Astrocyte of the cerebellum (primary cell): ENCODE measurements at regions not wholly inside any gene's neighbourhood (a gene's known extent, or its start where the extent isn't known, plus 50 kb on each side); places are given as distances from the start of the nearest gene placed in this dataset.
"Not testable (repeated sequence)": the region's sequence is repeated elsewhere in the genome, so short reads cannot be mapped to it uniquely, and the experiment has no call there.

Experiments used
- DNase-seq: peaks from one replicate; pipeline ENCODE4 v3.0.0-alpha.2; 2011; ENCODE audit warnings: low read depth
- H3K4me3 ChIP-seq: 2 replicates; pipeline ENCODE4 v1.5.1; 2011; ENCODE audit warnings: mild to moderate bottlenecking, low read depth, low read length, moderate library complexity
- CTCF ChIP-seq: IDR thresholded peaks from 2 replicates; pipeline ENCODE4 v1.5.1; 2012; ENCODE audit warnings: low read length, low read depth, moderate library complexity, mild to moderate bottlenecking; ENCODE audit errors: missing control alignments
- in situ Hi-C: cut with HindIII; loops from 2 replicates; pipeline ENCODE4 v1.10.0; 2017; ENCODE audit warnings: low sequenced_read_pairs

DNA sequence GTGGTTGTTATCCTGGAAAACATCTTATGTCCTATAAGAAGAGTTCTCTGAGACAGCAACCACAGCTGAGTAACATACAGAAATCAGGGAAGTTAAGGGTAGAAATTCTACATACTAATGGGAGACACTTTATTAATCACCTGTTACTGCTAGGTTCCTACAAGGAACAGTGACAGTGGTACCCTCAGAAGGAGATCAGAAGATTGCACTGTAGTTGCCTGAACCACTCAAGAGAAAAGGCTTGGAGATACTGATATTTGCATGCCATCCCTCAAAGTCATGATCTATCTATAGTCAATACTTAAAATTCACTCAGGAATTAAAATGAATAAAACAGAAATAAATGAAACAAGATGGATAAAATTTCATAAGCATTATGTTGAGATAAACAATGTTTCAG lies 136.0 kb downstream of the LMLN start:
- H3K4me3 ChIP-seq: no peak overlapping the region
- TF ChIP-seq CTCF: no peak
- DNase-seq: no peak
- in situ Hi-C loops: no loop called here

DNA sequence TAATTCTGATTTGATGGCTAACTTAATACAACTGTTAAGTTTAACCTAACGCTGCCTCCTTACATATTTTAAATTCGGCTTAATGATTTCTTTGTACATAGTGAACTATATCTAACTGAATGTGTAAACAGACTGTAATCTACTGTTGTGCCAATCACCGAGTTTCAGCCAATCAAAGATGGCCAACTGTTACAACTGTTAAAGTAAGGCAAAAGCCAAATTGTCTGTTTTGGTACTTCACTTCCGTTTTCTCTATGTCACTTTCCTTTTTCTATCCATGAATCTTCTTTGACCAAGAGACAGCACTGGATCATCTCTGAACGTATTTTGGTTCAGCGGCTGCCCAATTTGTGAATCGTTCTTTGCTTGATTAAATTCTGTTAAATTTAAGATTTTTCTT lies 137.0 kb downstream of the LMLN start:
- DNase-seq: no peak
- TF ChIP-seq CTCF: no peak
- H3K4me3 ChIP-seq: no peak overlapping the region
- in situ Hi-C loops: no loop called here

GRCh38 chr3:198098661-198099081 lies 138.7 kb downstream of the LMLN start:
- in situ Hi-C loops, DNase-seq, H3K4me3 ChIP-seq: not testable (repeated sequence)

- DNase-seq, in situ Hi-C loops, H3K4me3 ChIP-seq: not testable (repeated sequence)
These were observed 143.1 kb downstream of the LMLN start for GRCh38 chr3:198103070-198103469.

GRCh38 chr3:198106265-198106664 lies 146.2 kb downstream of the LMLN start:
- in situ Hi-C loops: no loop called here
- no peak for TF ChIP-seq CTCF
- H3K4me3 ChIP-seq: no peak overlapping the region
- DNase-seq: no peak

DNA sequence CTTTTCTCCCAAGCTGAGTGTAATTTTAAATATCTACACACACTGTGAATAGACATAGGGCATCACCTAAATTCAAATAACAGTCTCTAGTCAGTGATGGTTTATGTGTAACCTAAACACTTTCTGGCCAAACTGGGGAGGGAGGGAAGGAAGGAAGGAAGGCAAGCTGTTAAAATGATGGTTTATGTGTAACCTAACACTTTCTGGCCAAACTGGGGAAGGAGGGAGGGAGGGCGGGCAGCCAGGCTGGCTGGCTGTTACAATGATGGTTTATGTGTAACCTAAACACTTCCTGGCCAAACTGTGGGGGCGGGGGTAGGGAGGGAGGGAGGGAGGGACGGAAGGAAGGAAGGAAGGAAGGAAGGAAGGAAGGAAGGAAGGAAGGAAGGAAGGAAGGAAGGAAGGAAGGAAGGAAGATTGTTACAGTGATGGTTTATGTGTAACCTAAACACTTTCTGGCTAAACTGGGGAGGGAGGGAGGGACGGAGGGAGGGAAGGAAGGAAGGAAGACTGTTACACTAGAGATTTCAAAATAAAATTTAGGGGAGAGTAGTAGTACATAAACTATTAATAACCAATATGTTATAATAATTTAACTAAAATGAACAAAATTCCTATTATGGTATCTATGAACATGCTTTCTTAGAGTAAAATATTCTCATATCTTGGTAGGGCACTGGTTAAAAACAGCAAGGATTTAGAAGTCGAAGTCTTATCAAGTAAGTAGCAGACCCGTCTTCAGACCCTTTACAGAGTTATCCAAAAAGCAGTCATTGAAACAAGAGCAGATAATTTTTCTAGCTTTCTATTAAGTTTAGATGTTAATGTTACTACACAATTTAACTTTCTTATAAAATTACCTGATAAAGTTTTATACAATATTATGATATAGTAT lies 148.1 kb downstream of the LMLN start:
- no peak for TF ChIP-seq CTCF
- in situ Hi-C loops: no loop called here

GRCh38 chr3:198109883-198110282 lies 149.9 kb downstream of the LMLN start:
- no peak for TF ChIP-seq CTCF
- in situ Hi-C loops: no loop called here

More for the DNA sequence above, 148.1 kb downstream of the LMLN start:
- H3K4me3 ChIP-seq: no peak overlapping the region
- DNase-seq: no peak

DNA sequence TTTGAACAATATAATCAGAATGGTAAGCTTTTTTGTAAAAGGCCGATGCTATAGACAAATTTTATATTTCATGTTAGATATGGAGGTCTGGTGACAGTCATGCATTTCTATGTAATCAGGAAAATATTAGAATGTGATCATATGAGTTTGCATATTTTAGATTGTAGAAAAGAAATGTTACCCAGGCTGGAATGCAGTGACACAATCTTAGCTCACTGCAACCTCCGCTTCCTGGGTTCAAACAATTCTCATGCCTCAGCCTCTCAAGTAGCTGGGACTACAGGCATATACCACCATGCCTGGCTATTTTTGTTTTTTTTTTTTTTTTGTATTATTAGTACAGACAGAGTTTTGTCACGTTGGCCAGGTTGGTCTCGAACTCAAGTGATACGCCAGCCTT lies 152.0 kb downstream of the LMLN start:
- H3K4me3 ChIP-seq: no peak overlapping the region
- in situ Hi-C loops: no loop called here
- no peak for TF ChIP-seq CTCF
- no peak for DNase-seq

More at GRCh38 chr3:198109883-198110282, 149.9 kb downstream of the LMLN start:
- H3K4me3 ChIP-seq: no peak overlapping the region
- no peak for DNase-seq
